ENCODE measurements at regions not wholly inside any gene's neighbourhood (a gene's known extent, or its start where the extent isn't known, plus 50 kb on each side); places are given as distances from the start of the nearest gene placed in this dataset.

- Histone ChIP-seq H3K27me3 (ENCODE audit: control insufficient read depth, insufficient read depth, low read length) (no peaks in the 10 kb centered on the region), H3K4me3 (ENCODE audit: low read depth, low read length) (no peak overlapping the region), H3K27ac (ENCODE audit: low read depth, low read length) (no peak overlapping the region), H3K9me3 (ENCODE audit: control insufficient read depth, insufficient read depth, low read length) (peaks cover 12% of the 10 kb centered on the region; the same call in 1 of the 2 replicates)
- CTCF ChIA-PET = no interaction called here
- no peak for TF ChIP-seq CTCF (IDR thresholded peaks at IDR 0.05; ENCODE audit: low read depth, low read length)
- POLR2A ChIA-PET = no interaction called here
- DNase-seq (ENCODE audit: low read depth, low spot score) = no peak
These were observed 504.6 kb downstream of the ALG10 start for GRCh38 chr12:34526946-34527345.

DNA sequence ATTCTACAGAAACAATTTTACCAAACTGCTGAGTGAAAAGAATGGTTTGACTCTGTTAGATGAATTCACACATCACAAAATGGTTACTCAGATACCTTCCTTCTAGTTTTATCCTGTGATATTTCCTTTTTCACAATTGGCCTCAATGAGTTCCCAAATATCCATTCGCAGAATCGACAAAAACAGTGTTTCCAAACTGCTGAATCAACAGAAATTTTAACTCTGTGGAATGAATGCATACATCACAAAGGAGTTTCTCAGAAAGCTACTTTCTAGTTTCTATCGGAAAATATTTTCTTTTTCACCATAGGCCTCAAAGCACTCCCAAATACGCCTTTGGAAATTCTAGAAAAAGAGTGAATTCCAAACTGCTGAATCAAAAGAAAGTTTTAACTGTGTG, 525.0 kb downstream of the ALG10 start:
- H3K27me3 ChIP-seq (ENCODE audit: control insufficient read depth, insufficient read depth, low read length) = no peaks in the 10 kb centered on the region
- no peak overlapping the region for H3K27ac ChIP-seq (ENCODE audit: low read depth, low read length)
- CTCF ChIA-PET = no interaction called here
- no peak overlapping the region for H3K4me3 ChIP-seq (ENCODE audit: low read depth, low read length)
- POLR2A ChIA-PET = no interaction called here
- no peaks in the 10 kb centered on the region for H3K9me3 ChIP-seq (ENCODE audit: control insufficient read depth, insufficient read depth, low read length)
- no peak for TF ChIP-seq CTCF (IDR thresholded peaks at IDR 0.05; ENCODE audit: low read depth, low read length)
- DNase-seq (ENCODE audit: low read depth, low spot score) = no peak

- ChIA-PET POLR2A (no interaction called here), CTCF (no interaction called here)
- peaks cover 16% of the 10 kb centered on the region for H3K9me3 ChIP-seq (ENCODE audit: control insufficient read depth, insufficient read depth, low read length)
- H3K4me3 ChIP-seq (ENCODE audit: low read depth, low read length) = no peak overlapping the region
- H3K27me3 ChIP-seq (ENCODE audit: control insufficient read depth, insufficient read depth, low read length) = no peaks in the 10 kb centered on the region
- H3K27ac ChIP-seq (ENCODE audit: low read depth, low read length) = no peak overlapping the region
- no peak for TF ChIP-seq CTCF (IDR thresholded peaks at IDR 0.05; ENCODE audit: low read depth, low read length)
- no peak for DNase-seq (ENCODE audit: low read depth, low spot score)
These were observed 569.7 kb downstream of the ALG10 start for GRCh38 chr12:34591966-34592365.

DNA sequence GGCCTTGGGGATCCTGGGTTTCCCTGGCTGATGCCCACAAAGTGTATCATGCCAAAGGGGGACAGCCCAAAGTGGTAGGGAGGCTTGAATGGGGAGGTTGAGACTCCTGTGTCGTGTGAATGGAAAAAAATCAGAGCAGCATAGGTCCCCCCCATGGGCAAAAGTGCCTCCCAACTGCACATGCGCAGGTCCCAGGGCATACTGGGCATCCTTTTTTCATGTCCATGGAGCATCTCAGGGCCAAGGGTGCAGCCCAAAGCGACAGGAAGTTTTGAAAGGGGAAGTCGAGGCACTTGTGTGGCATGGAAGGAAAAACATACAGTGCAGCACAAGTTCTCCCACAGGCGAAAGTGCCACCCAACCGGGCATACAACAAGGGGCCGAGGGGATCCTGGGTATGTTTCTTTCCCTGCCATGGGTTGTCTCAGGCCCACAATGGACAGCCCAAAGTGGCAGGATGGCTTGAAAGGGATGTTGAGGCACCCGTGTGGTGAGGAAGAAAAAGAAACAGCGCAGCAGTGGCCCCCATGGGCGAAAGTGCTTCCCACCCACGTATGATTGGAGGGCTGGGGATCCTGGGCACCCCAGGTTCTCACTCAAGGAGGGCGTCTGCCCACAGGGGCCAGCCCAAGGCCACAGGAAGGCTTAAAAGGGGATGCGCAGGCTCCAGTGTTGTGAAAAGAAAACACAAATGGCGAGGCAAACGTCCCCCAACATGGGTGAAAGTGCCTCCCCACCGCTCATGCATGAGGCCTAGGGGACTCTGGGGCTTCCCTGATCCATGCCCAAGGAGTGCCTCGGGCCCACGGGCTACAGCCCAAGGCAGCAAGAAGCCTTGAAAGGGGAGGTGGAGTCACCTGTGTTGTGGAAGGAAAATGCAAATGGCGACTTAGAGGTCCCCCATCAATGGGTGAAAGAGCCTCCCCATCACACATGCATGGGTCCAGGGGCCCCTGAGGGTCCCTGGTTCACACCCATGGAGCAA, 573.7 kb downstream of the ALG10 start:
- Histone ChIP-seq H3K27me3 (ENCODE audit: control insufficient read depth, insufficient read depth, low read length) (no peaks in the 10 kb centered on the region), H3K9me3 (ENCODE audit: control insufficient read depth, insufficient read depth, low read length) (peaks cover 56% of the 10 kb centered on the region), H3K4me3 (ENCODE audit: low read depth, low read length) (no peak overlapping the region), H3K27ac (ENCODE audit: low read depth, low read length) (no peak overlapping the region)
- ChIA-PET POLR2A (no interaction called here), CTCF (no interaction called here)
- no peak for TF ChIP-seq CTCF (IDR thresholded peaks at IDR 0.05; ENCODE audit: low read depth, low read length)
- no peak for DNase-seq (ENCODE audit: low read depth, low spot score)

GRCh38 chr12:34597548-34598351, 575.5 kb downstream of the ALG10 start:
- no peaks in the 10 kb centered on the region for H3K27me3 ChIP-seq (ENCODE audit: control insufficient read depth, insufficient read depth, low read length)
- ChIA-PET CTCF (no interaction called here), POLR2A (no interaction called here)
- no peak for TF ChIP-seq CTCF (IDR thresholded peaks at IDR 0.05; ENCODE audit: low read depth, low read length)
- H3K4me3 ChIP-seq (ENCODE audit: low read depth, low read length) = no peak overlapping the region
- DNase-seq (ENCODE audit: low read depth, low spot score) = no peak
- H3K9me3 ChIP-seq (ENCODE audit: control insufficient read depth, insufficient read depth, low read length) = peaks cover 73% of the 10 kb centered on the region
- H3K27ac ChIP-seq (ENCODE audit: low read depth, low read length) = no peak overlapping the region
